Nephron progenitor cell (in vitro differentiated cells): ENCODE measurements at regions not wholly inside any gene's neighbourhood (a gene's known extent, or its start where the extent isn't known, plus 50 kb on each side); places are given as distances from the start of the nearest gene placed in this dataset.

Source experiments
- DNase-seq: peaks from one replicate; pipeline ENCODE4 v3.0.0; 2021
- H3K27ac Mint-ChIP-seq: 2 replicates; pipeline ENCODE4 v1.8.0; 2021; ENCODE audit warnings: mild to moderate bottlenecking, moderate library complexity, mixed read lengths
- H3K27me3 Mint-ChIP-seq: 2 replicates; pipeline ENCODE4 v1.8.0; 2021; ENCODE audit warnings: mild to moderate bottlenecking, low read depth, mixed read lengths; ENCODE audit not compliant: poor library complexity
- H3K36me3 Mint-ChIP-seq: 2 replicates; pipeline ENCODE4 v1.8.0; 2021; ENCODE audit warnings: low read depth, mixed read lengths
- H3K4me1 Mint-ChIP-seq: 2 replicates; pipeline ENCODE4 v1.8.0; 2021; ENCODE audit warnings: mixed read lengths
- H3K4me3 Mint-ChIP-seq: 2 replicates; pipeline ENCODE4 v1.8.0; 2021; ENCODE audit warnings: mild to moderate bottlenecking, moderate library complexity, mixed read lengths
- H3K9me3 Mint-ChIP-seq: 2 replicates; pipeline ENCODE4 v1.8.0; 2021; ENCODE audit warnings: mild to moderate bottlenecking, moderate library complexity, mixed read lengths
- TF ChIP-seq, protein P1 (sequence below): fragments of 200-600 bp; sonication (generic); IDR thresholded peaks from 2 replicates; pipeline ENCODE4 v1.5.0; 2021; ENCODE audit warnings: antibody characterized with exemption

DNA sequence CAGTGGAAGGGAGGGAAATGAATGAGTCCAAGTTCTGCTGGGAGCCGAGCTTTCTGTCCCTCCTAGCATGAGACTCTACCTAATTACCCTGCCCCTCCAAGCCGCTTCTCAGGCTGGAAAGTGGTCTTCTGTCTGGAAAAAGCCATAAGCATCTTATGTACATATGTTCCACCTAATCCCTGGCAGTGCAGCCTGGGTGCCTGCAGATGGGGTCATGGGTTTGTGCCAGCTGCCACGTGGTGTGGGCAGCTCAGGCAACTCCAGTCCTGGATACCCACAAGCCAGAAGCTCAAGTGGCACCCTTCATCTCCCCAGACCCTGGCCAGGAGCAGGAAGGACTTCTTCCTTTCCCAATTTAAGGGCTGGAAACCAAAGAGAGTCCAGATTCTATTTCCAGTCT is 253.1 kb downstream of the LY86 start:
- no peak for DNase-seq
- peaks cover 33% of the 10 kb centered on the region for H3K27me3 Mint-ChIP-seq
- H3K36me3 Mint-ChIP-seq = peaks cover 11% of the 10 kb centered on the region
- H3K27ac Mint-ChIP-seq = no peak overlapping the region
- H3K4me1 Mint-ChIP-seq = peaks cover 18% of the 10 kb centered on the region
- peaks cover 19% of the 10 kb centered on the region for H3K9me3 Mint-ChIP-seq
- TF ChIP-seq, protein P1, sequence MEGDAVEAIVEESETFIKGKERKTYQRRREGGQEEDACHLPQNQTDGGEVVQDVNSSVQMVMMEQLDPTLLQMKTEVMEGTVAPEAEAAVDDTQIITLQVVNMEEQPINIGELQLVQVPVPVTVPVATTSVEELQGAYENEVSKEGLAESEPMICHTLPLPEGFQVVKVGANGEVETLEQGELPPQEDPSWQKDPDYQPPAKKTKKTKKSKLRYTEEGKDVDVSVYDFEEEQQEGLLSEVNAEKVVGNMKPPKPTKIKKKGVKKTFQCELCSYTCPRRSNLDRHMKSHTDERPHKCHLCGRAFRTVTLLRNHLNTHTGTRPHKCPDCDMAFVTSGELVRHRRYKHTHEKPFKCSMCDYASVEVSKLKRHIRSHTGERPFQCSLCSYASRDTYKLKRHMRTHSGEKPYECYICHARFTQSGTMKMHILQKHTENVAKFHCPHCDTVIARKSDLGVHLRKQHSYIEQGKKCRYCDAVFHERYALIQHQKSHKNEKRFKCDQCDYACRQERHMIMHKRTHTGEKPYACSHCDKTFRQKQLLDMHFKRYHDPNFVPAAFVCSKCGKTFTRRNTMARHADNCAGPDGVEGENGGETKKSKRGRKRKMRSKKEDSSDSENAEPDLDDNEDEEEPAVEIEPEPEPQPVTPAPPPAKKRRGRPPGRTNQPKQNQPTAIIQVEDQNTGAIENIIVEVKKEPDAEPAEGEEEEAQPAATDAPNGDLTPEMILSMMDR = no peak
- no peak overlapping the region for H3K4me3 Mint-ChIP-seq

DNA sequence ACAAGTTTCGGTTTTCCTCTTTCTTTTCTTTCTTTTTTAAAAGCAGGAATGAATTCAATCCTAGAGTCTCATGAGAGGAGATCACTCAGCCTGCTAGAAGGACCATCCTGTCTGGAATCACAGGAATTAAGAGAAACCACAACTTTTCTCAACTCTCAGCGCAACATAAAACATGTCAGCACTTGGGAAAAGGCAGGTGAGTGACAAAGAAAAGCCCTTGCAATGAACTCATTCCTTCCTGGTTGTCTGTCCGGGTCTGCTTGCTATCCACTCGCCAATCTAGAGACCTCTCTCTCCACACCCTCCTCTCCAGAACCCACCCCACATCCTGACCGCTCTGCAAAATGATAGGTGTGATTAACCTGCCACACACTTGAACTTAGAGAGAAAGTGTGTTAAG is 253.8 kb downstream of the LY86 start:
- TF ChIP-seq, protein P1 = no peak
- H3K27ac Mint-ChIP-seq = no peak overlapping the region
- peaks cover 28% of the 10 kb centered on the region for H3K27me3 Mint-ChIP-seq
- peaks cover 11% of the 10 kb centered on the region for H3K36me3 Mint-ChIP-seq
- H3K4me1 Mint-ChIP-seq = peaks cover 18% of the 10 kb centered on the region
- no peak overlapping the region for H3K4me3 Mint-ChIP-seq
- no peak for DNase-seq
- H3K9me3 Mint-ChIP-seq = peaks cover 20% of the 10 kb centered on the region

DNA sequence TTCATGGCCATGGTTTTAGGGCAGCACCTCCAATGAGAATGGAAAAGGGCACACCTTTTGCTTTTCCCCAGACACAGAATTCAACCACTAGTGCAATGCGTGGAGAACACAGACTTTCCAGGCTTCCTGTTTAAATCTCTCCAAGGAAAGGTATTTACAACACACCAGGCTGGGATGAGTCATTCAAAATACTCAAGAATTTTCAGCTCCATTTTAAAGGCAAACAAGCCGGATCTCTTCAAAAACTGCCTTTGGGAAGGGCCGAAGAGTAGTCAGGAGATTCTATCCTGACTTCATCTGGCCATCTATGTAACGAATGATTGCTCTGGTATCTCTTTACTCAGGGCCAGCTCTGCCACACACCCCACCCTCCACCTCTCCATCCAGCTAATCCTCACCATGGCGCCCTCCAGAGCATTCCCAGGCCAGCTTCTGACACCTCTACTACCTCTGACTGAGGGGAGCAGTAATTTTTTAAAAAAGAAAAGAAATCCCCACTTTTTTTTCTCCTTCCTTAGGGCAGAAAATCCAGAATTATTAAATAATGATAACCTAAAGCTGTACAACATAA is 254.6 kb downstream of the LY86 start:
- peaks cover 20% of the 10 kb centered on the region for H3K9me3 Mint-ChIP-seq
- peaks cover 27% of the 10 kb centered on the region for H3K27me3 Mint-ChIP-seq
- peaks cover 18% of the 10 kb centered on the region for H3K4me1 Mint-ChIP-seq
- H3K36me3 Mint-ChIP-seq = peaks cover 11% of the 10 kb centered on the region
- no peak for DNase-seq
- TF ChIP-seq, protein P1 = no peak
- H3K27ac Mint-ChIP-seq = no peak overlapping the region
- H3K4me3 Mint-ChIP-seq = no peak overlapping the region

DNA sequence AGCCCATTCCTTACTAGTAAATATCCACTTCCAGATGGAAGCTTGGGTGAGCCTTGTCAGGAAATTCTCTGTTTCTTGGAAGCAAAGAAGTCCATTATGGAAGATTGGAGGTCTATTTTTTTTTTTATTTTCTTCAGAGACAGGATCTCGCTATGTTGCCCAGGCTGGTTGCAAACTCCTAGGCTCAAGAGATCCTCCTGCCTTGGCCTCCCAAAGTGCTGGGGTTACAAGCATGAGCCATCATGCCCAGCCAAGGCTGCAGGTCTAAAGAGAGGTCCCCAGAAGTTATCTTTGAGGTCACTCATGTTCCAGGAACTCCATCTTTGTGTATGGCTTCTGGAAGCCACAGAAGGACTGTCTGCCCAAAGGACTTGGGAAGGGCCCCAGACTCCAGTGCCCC is 255.3 kb downstream of the LY86 start:
- Mint-ChIP-seq H3K4me1 (peaks cover 18% of the 10 kb centered on the region), H3K9me3 (peaks cover 20% of the 10 kb centered on the region), H3K36me3 (peaks cover 11% of the 10 kb centered on the region), H3K27ac (no peak overlapping the region), H3K27me3 (peaks cover 21% of the 10 kb centered on the region), H3K4me3 (no peak overlapping the region)
- no peak for DNase-seq
- TF ChIP-seq, protein P1 = no peak

DNA sequence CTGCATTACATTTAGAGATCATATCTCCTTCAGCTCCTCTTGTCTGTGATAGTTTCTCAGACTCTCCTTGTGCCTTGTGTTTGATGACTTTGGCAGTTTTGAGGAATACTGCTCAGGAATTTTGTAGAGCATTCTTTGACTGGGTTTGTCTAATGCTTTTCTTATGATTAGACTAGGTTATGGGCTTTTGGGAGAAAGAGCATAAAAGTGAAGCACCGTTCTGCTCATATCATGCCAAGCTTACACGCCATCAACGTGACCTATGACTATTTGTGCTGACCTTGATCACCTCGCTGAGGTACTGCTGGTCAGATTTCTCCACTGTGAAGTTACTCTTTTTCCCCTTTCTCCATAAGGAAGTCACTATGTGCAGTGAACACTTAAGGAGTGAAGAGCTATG is 256.0 kb downstream of the LY86 start:
- peaks cover 18% of the 10 kb centered on the region for H3K4me1 Mint-ChIP-seq
- H3K27ac Mint-ChIP-seq = no peak overlapping the region
- no peak for DNase-seq
- TF ChIP-seq, protein P1 = no peak
- H3K9me3 Mint-ChIP-seq = peaks cover 20% of the 10 kb centered on the region
- peaks cover 16% of the 10 kb centered on the region for H3K27me3 Mint-ChIP-seq
- H3K4me3 Mint-ChIP-seq = no peak overlapping the region
- peaks cover 11% of the 10 kb centered on the region for H3K36me3 Mint-ChIP-seq

DNA sequence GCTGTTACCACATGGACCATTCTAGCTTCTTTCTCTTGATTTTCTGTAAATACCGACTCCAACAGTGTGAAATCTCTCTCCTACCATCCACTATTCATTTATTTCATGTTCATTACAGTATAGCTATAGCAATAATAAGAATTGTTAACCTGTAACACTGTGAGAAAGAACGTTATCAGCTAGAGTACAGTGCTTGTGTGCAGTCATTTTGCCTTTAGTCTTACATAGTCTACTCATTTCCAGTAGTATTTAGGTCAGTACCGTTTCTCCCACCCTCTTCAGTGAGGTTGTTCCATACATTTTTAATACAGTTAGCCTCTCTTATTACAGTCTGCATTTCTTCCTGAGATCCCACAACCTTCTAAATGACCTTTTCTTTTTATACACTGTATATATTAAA is 257.1 kb downstream of the LY86 start:
- Mint-ChIP-seq H3K4me1 (peaks cover 18% of the 10 kb centered on the region), H3K4me3 (no peak overlapping the region), H3K27me3 (peaks cover 14% of the 10 kb centered on the region), H3K36me3 (peaks cover 11% of the 10 kb centered on the region), H3K9me3 (peaks cover 20% of the 10 kb centered on the region), H3K27ac (no peak overlapping the region)
- no peak for DNase-seq
- TF ChIP-seq, protein P1 = no peak
